HepG2 (cell line): ENCODE measurements at regions not wholly inside any gene's neighbourhood (a gene's known extent, or its start where the extent isn't known, plus 50 kb on each side); places are given as distances from the start of the nearest gene placed in this dataset.

Experiments
- ATAC-seq: fragments of 200-7000 bp; cut with Tn5 transposase; 3 replicates; pipeline ENCODE4 v1.9.1; 2020; ENCODE audit warnings: mild to moderate bottlenecking, moderate library complexity
- BruUV-seq: library from RNA; stranded (reverse); fragments of 400-500 nt; replicated peaks from 2 replicates; lab custom pipeline; 2021; lab: Mats Ljungman, UMichigan
- CTCF ChIA-PET: fragments of 300-600 bp; formaldehyde crosslinking; extraction: SDS; loops from one replicate; lab custom pipeline; 2021; ENCODE audit warnings: low total read pairs, inconsistent platforms, low intra/inter-chr PET ratio; lab: Yijun Ruan, JAX
- POLR2A ChIA-PET: fragments of 350-600 bp; sonication (Branson Sonifier 250); formaldehyde crosslinking; loops from one replicate; lab custom pipeline; 2020; ENCODE audit warnings: antibody characterized with exemption, inconsistent platforms; lab: Yijun Ruan, JAX
- DNase-seq: peaks from one replicate; pipeline ENCODE4 v3.0.0-alpha.2; 2015; ENCODE audit warnings: low spot score
- FAIRE-seq: peaks from 3 replicates; lab custom pipeline; 2011; peaks lifted over from hg19 to GRCh38; lab: Jason Lieb, UNC
- H2AFZ ChIP-seq: one replicate; pipeline ENCODE4 v1.6.1; 2011; ENCODE audit warnings: low read length, inconsistent platforms
- H3K27ac ChIP-seq: fragments of 300-600 bp; 3 replicates; pipeline ENCODE4 v1.8.0; 2011; ENCODE audit warnings: mixed run types, mild to moderate bottlenecking, mixed read lengths, low read length, inconsistent platforms; ENCODE audit not compliant: insufficient read depth; ENCODE audit errors: extremely low read length
- H3K27me3 ChIP-seq, 2 experiments: fragments of 200-600 bp in 1 of 2; 2 replicates in 1 of 2; 3 replicates in 1 of 2; pipeline versions ENCODE4 v1.6.0 to v1.8.0; 2011; ENCODE audit warnings: low read length in 2 of 2, mild to moderate bottlenecking in 2 of 2, moderate library complexity in 2 of 2, inconsistent platforms in 1 of 2; ENCODE audit not compliant: insufficient read depth in 2 of 2, control insufficient read depth in 1 of 2
- H3K36me3 ChIP-seq, 2 experiments: fragments of 200-600 bp in 1 of 2; replicated peaks in 1 of 2; 2 replicates in 1 of 2; 3 replicates in 1 of 2; pipeline versions ENCODE4 v1.5.1 to v1.8.0; 2011; ENCODE audit warnings: low read length in 2 of 2, inconsistent platforms in 1 of 2; ENCODE audit not compliant: insufficient read depth in 2 of 2, control insufficient read depth in 1 of 2
- H3K4me1 ChIP-seq: 2 replicates; pipeline ENCODE4 v1.5.1; 2012; ENCODE audit warnings: low read length, inconsistent platforms; ENCODE audit not compliant: insufficient read depth
- H3K4me2 ChIP-seq: 2 replicates; pipeline ENCODE4 v1.6.0; 2011; ENCODE audit warnings: low read depth, low read length, inconsistent platforms
- H3K4me3 ChIP-seq, 3 experiments: fragments of 200-600 bp in 1 of 3; sonication (generic), shearing (Covaris generic) in 1 of 3; replicated peaks in 1 of 3; 2 replicates each; pipeline ENCODE4 v1.5.1; 2011 to 2016; ENCODE audit warnings: low read length in 3 of 3, inconsistent platforms in 2 of 3, low read depth in 2 of 3, mild to moderate bottlenecking in 2 of 3, control low read depth in 1 of 3, mixed read lengths in 1 of 3; ENCODE audit not compliant: insufficient read depth in 1 of 3
- H3K79me2 ChIP-seq: one replicate; pipeline ENCODE4 v1.6.1; 2011; ENCODE audit warnings: low read length, inconsistent platforms; ENCODE audit not compliant: insufficient read depth
- H3K9ac ChIP-seq: 2 replicates; pipeline ENCODE4 v1.6.0; 2011; ENCODE audit warnings: mild to moderate bottlenecking, low read depth, low read length, inconsistent platforms; ENCODE audit not compliant: insufficient read depth
- H3K9me3 ChIP-seq: 2 replicates; pipeline ENCODE4 v1.5.1; 2012; ENCODE audit warnings: mild to moderate bottlenecking, low read length
- H4K20me1 ChIP-seq: 2 replicates; pipeline ENCODE4 v1.6.0; 2011; ENCODE audit warnings: inconsistent platforms, mild to moderate bottlenecking, low read length, moderate library complexity; ENCODE audit not compliant: insufficient read depth
- MEF2D ChIP-seq: sonication (generic); formaldehyde crosslinking; IDR thresholded peaks from 2 replicates; pipeline ENCODE4 v1.5.1; 2020; ENCODE audit warnings: mild to moderate bottlenecking, missing genetic modification reagents
- SMARCE1 ChIP-seq: fragments of 450-650 bp; IDR thresholded peaks from 2 replicates; pipeline ENCODE4 v1.6.1; 2017; ENCODE audit warnings: borderline replicate concordance
- ZBTB40 ChIP-seq, 2 experiments: fragments of 450-650 bp in 1 of 2; sonication (generic) in 1 of 2; formaldehyde crosslinking in 1 of 2; IDR thresholded peaks; 2 replicates each; pipeline versions ENCODE4 v1.6.1 to v1.8.0; 2016 to 2022; ENCODE audit warnings: antibody characterized with exemption in 1 of 2, mild to moderate bottlenecking in 1 of 2, missing genetic modification reagents in 1 of 2
- ZC3H13 ChIP-seq: sonication (generic); formaldehyde crosslinking; IDR thresholded peaks from 2 replicates; pipeline ENCODE4 v1.8.1; 2023; ENCODE audit warnings: mild to moderate bottlenecking, missing genetic modification reagents, moderate library complexity
- ZNF263 ChIP-seq: sonication (generic); formaldehyde crosslinking; IDR thresholded peaks from 2 replicates; pipeline ENCODE4 v1.4.0; 2020; ENCODE audit warnings: missing genetic modification reagents
- ZNF282 ChIP-seq: fragments of 450-650 bp; IDR thresholded peaks from 2 replicates; pipeline ENCODE4 v1.6.1; 2018; ENCODE audit not compliant: partially characterized antibody
- ZNF296 ChIP-seq: sonication (generic); formaldehyde crosslinking; conservative IDR thresholded peaks from 2 replicates; pipeline ENCODE4 v1.5.0; 2020; ENCODE audit warnings: mild to moderate bottlenecking, missing genetic modification reagents
- ZNF619 ChIP-seq: sonication (generic); formaldehyde crosslinking; IDR thresholded peaks from 2 replicates; pipeline ENCODE4 v1.4.0; 2020; ENCODE audit warnings: mild to moderate bottlenecking, missing genetic modification reagents
- WGBS: methylation state at CpG from one replicate; pipeline ENCODE4 v1.1.6; 2017; ENCODE audit warnings: low lambda C conversion rate; 5-methylcytosine and 5-hydroxymethylcytosine counted together
- in situ Hi-C: cut with HindIII; loops from 2 replicates; pipeline ENCODE4 v1.10.0; 2017; ENCODE audit warnings: low pct_unique_long_range_greater_than_20kb; ENCODE audit not compliant: extremely low pct_ligation_motif_present
- intact Hi-C: fragments of 100-400 bp; cut with micrococcal nuclease; formaldehyde crosslinking; loops from one replicate; pipeline ENCODE4 v1.10.0; 2022; ENCODE audit not compliant: unreplicated experiment

- Histone ChIP-seq H3K27me3 (peaks cover 2 to 13% of the 10 kb centered on the region in 2 experiments; a peak in 3 of 5 replicates), H3K9ac (no peak overlapping the region), H3K4me3 (no peak overlapping the region), H3K4me1 (no peaks in the 10 kb centered on the region), H3K4me2 (no peak overlapping the region), H3K27ac (no peak overlapping the region), H3K79me2 (no peaks in the 10 kb centered on the region), H2AFZ (no peak overlapping the region), H4K20me1 (no peaks in the 10 kb centered on the region), H3K9me3 (no peaks in the 10 kb centered on the region), H3K36me3 (no peaks in the 10 kb centered on the region)
- ChIA-PET CTCF (no interaction called here), POLR2A (no interaction called here)
- BruUV-seq: no TSS peak
- DNase-seq: no peak
- peak; percentile 45 for TF ChIP-seq ZBTB40 (IDR thresholded peaks at IDR 0.05)
- TF ChIP-seq ZBTB40 (CRISPR knock-in tag; IDR thresholded peaks at IDR 0.05): peak; percentile 96
- TF ChIP-seq ZNF619: no peak
- TF ChIP-seq ZNF263 (CRISPR knock-in tag): no peak
- TF ChIP-seq ZNF296 (CRISPR knock-in tag): no peak
- no peak for TF ChIP-seq ZNF282
- TF ChIP-seq ZC3H13 (CRISPR knock-in tag): no peak
- no peak for TF ChIP-seq SMARCE1
- TF ChIP-seq MEF2D (CRISPR knock-in tag): no peak
- intact Hi-C loops: loop anchor here (5.0 kb wide), 1 partner anchor 202 kb away; no protein-coding TSS in a partner anchor
- WGBS: 71% methylated on average over 7 of the region's 7 CpGs
- in situ Hi-C loops: loop anchor here (5.0 to 10.0 kb wide), 3 partner anchors 292 to 607 kb away; no protein-coding TSS in a partner anchor
- no peak for ATAC-seq
- no peak for FAIRE-seq
These were observed 98.6 kb upstream of the CAB39 start for GRCh38 chr2:230614040-230614439.
